Breast epithelium (tissue), 3 donors: ENCODE measurements at regions not wholly inside any gene's neighbourhood (a gene's known extent, or its start where the extent isn't known, plus 50 kb on each side); places are given as distances from the start of the nearest gene placed in this dataset.

Experiments
- CTCF ChIP-seq, 3 donors: fragments of 450-650 bp; IDR thresholded peaks; one replicate each; pipeline ENCODE4 v1.5.1; 2016 to 2017; ENCODE audit warnings: antibody characterized with exemption in 3 of 3, mild to moderate bottlenecking in 3 of 3, moderate library complexity in 3 of 3
- POLR2A ChIP-seq: fragments of 450-650 bp; IDR thresholded peaks from one replicate; pipeline ENCODE4 v1.6.1; 2016; ENCODE audit warnings: antibody characterized with exemption, mild to moderate bottlenecking, moderate library complexity
- POLR2AphosphoS5 ChIP-seq, 3 donors: sonication (generic); formaldehyde crosslinking; IDR thresholded peaks; one replicate each; pipeline ENCODE4 v1.6.1; 2017; ENCODE audit warnings: antibody characterized with exemption in 3 of 3

- TF ChIP-seq CTCF (IDR thresholded peaks at IDR 0.05) = no peak
- no peak for TF ChIP-seq POLR2A
- TF ChIP-seq POLR2AphosphoS5 (IDR thresholded peaks at IDR 0.05) = no peak
Measured at GRCh38 chrX:120801426-120801825, 74.2 kb downstream of the CT47B1 start.
